ENCODE measurements at regions not wholly inside any gene's neighbourhood (a gene's known extent, or its start where the extent isn't known, plus 50 kb on each side); places are given as distances from the start of the nearest gene placed in this dataset.
"Not testable (repeated sequence)": the region's sequence is repeated elsewhere in the genome, so short reads cannot be mapped to it uniquely, and the experiment has no call there.

GRCh38 chr14:105927096-105928060 lies 401.0 kb downstream of the TMEM121 start:
- no peak for DNase-seq

GRCh38 chr14:105928171-105929111 lies 402.1 kb downstream of the TMEM121 start:
- not testable (repeated sequence) for DNase-seq

GRCh38 chr14:105929327-105930081 lies 403.1 kb downstream of the TMEM121 start:
- no peak for DNase-seq

GRCh38 chr14:105930572-105930971 lies 404.2 kb downstream of the TMEM121 start:
- DNase-seq = no peak

GRCh38 chr14:105931808-105932483 lies 405.6 kb downstream of the TMEM121 start:
- no peak for DNase-seq

GRCh38 chr14:105933238-105933637 lies 406.9 kb downstream of the TMEM121 start:
- DNase-seq = no peak

GRCh38 chr14:105935384-105935783 lies 409.0 kb downstream of the TMEM121 start:
- DNase-seq = no peak

GRCh38 chr14:105937253-105938054 lies 411.1 kb downstream of the TMEM121 start:
- DNase-seq = no peak

- DNase-seq = no peak
Observed at GRCh38 chr14:105938055-105938863, 411.9 kb downstream of the TMEM121 start.

- no peak for DNase-seq
Observed at GRCh38 chr14:105938959-105939358, 412.6 kb downstream of the TMEM121 start.

- DNase-seq = no peak
Observed at GRCh38 chr14:105939810-105940508, 413.6 kb downstream of the TMEM121 start.

GRCh38 chr14:105940534-105941225 lies 414.3 kb downstream of the TMEM121 start:
- DNase-seq = no peak

- DNase-seq = no peak
Observed at GRCh38 chr14:105941226-105942166, 415.1 kb downstream of the TMEM121 start.

GRCh38 chr14:105942725-105943124 lies 416.3 kb downstream of the TMEM121 start:
- not testable (repeated sequence) for DNase-seq

- no peak for DNase-seq
Observed at GRCh38 chr14:105943973-105944602, 417.7 kb downstream of the TMEM121 start.

GRCh38 chr14:105944632-105945610 lies 418.5 kb downstream of the TMEM121 start:
- DNase-seq = peak; percentile 29
